Breast epithelium (tissue), 3 donors: ENCODE measurements at regions not wholly inside any gene's neighbourhood (a gene's known extent, or its start where the extent isn't known, plus 50 kb on each side); places are given as distances from the start of the nearest gene placed in this dataset.

Experiments used
- CTCF ChIP-seq, 3 donors: fragments of 450-650 bp; IDR thresholded peaks; one replicate each; pipeline ENCODE4 v1.5.1; 2016 to 2017; ENCODE audit warnings: antibody characterized with exemption in 3 of 3, mild to moderate bottlenecking in 3 of 3, moderate library complexity in 3 of 3
- POLR2A ChIP-seq: fragments of 450-650 bp; IDR thresholded peaks from one replicate; pipeline ENCODE4 v1.6.1; 2016; ENCODE audit warnings: antibody characterized with exemption, mild to moderate bottlenecking, moderate library complexity
- POLR2AphosphoS5 ChIP-seq, 3 donors: sonication (generic); formaldehyde crosslinking; IDR thresholded peaks; one replicate each; pipeline ENCODE4 v1.6.1; 2017; ENCODE audit warnings: antibody characterized with exemption in 3 of 3

DNA sequence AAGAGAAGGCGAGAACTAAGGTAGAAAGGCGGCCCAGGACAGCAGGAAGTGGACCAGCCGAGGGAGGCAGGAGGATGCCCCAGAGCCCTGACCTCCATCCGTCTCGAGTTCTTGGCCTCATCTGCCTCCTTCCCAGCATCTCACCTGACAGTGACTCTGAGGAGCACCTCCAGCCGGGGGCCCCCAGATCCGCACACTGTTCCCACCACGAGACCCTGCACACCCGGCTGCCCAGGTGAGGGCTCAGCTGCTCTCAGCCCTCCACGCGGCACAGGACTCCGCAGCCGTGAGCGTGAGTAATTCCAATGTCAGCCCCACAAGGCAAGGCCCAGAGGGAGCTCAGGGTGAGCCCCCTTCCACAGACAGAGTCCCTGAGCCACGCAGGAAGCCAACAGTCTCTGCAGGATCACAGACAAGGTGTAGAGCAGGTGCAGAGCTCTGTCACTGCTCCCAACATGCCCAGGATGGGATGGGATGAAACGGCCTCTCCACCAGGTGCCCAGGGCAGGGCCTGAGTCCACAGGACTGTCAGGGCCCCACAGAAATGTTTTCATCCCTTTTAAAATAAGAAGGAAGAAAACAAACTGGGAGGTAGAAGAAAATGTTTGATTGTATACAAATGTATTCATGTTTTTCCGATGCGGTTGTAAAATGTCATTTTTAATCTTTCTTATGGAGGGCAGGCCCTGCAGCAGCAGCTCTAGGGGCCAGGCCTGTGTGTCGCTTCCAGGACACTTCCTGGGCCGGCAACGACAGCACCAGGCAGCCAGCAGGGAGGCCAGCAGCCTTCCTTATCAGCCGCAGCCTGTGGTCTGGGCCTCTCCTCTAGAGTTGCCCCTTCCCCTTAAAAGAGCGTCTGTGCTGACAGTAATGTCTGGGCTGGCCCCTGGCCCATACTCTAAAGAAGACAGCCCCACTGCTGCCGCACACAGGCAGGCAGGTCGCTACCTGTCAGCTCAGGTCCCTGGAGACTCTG lies 66.9 kb downstream of the DLL1 start:
- TF ChIP-seq CTCF (IDR thresholded peaks at IDR 0.05): no peak
- no peak for TF ChIP-seq POLR2A
- no peak for TF ChIP-seq POLR2AphosphoS5 (IDR thresholded peaks at IDR 0.05)
